Stomach (tissue), 4 donors: ENCODE measurements at regions not wholly inside any gene's neighbourhood (a gene's known extent, or its start where the extent isn't known, plus 50 kb on each side); places are given as distances from the start of the nearest gene placed in this dataset.

Source experiments
- POLR2A ChIP-seq, 4 donors: fragments of 450-650 bp; IDR thresholded peaks; one replicate each; pipeline ENCODE4 v1.6.1; 2016; ENCODE audit warnings: antibody characterized with exemption in 4 of 4, control low read depth in 2 of 4, mild to moderate bottlenecking in 1 of 4, moderate library complexity in 1 of 4
- TF ChIP-seq, protein P1 (sequence below), 7 experiments: fragments of 450-650 bp in 4 of 7; fragments of 200-600 bp in 3 of 7; sonication (generic) in 3 of 7; IDR thresholded peaks; one replicate each; pipeline ENCODE4 v1.5.1; 2016 to 2019; ENCODE audit warnings: antibody characterized with exemption in 7 of 7, control low read depth in 2 of 7, mild to moderate bottlenecking in 1 of 7

GRCh38 chr10:60470091-60470490 lies 80.4 kb upstream of the ANK3 start:
- TF ChIP-seq POLR2A (IDR thresholded peaks at IDR 0.05): no peak
- TF ChIP-seq, protein P1, sequence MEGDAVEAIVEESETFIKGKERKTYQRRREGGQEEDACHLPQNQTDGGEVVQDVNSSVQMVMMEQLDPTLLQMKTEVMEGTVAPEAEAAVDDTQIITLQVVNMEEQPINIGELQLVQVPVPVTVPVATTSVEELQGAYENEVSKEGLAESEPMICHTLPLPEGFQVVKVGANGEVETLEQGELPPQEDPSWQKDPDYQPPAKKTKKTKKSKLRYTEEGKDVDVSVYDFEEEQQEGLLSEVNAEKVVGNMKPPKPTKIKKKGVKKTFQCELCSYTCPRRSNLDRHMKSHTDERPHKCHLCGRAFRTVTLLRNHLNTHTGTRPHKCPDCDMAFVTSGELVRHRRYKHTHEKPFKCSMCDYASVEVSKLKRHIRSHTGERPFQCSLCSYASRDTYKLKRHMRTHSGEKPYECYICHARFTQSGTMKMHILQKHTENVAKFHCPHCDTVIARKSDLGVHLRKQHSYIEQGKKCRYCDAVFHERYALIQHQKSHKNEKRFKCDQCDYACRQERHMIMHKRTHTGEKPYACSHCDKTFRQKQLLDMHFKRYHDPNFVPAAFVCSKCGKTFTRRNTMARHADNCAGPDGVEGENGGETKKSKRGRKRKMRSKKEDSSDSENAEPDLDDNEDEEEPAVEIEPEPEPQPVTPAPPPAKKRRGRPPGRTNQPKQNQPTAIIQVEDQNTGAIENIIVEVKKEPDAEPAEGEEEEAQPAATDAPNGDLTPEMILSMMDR (IDR thresholded peaks at IDR 0.05): no peak
